ENCODE measurements at regions not wholly inside any gene's neighbourhood (a gene's known extent, or its start where the extent isn't known, plus 50 kb on each side); places are given as distances from the start of the nearest gene placed in this dataset.
"Not testable (repeated sequence)": the region's sequence is repeated elsewhere in the genome, so short reads cannot be mapped to it uniquely, and the experiment has no call there.

GRCh38 chr4:3967204-3967603, 201.0 kb downstream of the ADRA2C start:
- not testable (repeated sequence) for DNase-seq

GRCh38 chr4:3972626-3973025, 206.4 kb downstream of the ADRA2C start:
- not testable (repeated sequence) for DNase-seq

- DNase-seq, result not testable (repeated sequence)
Measured at GRCh38 chr4:3973581-3974200, 207.5 kb downstream of the ADRA2C start.

DNA sequence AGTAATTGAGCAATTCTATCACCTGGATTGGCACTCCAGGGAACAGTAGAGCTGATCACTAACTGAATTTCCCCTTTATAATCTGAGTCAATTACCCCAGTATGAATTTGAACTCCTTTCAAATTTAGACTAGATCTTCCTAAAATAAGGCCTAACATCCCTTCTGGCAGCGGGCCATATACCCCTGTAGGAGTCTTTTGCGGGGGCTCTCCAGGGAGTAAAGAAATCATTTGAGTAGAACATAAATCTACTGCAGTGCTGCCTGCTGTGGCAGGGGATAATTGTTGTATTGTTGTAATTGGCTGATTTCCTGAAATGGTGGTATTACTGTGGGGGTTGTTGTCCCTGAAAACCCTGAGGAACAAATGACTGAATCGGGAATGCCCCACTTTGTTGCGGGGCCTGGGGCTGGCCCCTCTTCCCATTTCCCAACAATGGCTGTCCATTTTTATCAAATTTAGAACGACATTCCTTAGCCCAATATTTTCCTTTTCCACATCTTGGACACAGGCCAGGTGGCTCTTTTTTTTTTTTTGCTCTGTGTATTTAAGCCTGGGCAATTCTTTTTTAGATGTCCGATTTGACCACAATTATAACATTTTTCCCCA, 217.4 kb downstream of the ADRA2C start:
- not testable (repeated sequence) for DNase-seq

DNA sequence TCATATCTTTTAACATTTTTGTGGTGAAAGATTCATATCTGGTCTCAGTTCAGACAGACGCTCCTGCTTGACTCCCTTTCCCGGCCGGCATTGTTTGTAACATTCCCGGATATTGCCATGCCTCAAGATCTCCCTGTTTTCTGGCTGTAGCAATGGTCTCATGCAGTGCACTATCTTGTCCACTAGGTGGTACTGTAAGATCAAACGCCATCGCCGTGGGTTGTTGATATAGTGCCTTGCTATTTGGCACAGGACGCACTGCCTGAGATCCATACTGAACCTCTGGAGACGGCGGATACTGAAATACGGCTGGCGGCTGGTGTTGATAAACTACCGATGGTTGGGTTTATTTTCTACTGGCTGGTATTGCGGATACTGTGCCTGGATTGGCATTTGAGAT, 218.6 kb downstream of the ADRA2C start:
- DNase-seq, result not testable (repeated sequence)

GRCh38 chr4:3986412-3986811, 220.2 kb downstream of the ADRA2C start:
- DNase-seq, result not testable (repeated sequence)

GRCh38 chr4:3997386-3997785, 229.3 kb downstream of the OTOP1 start:
- DNase-seq, result not testable (repeated sequence)

DNA sequence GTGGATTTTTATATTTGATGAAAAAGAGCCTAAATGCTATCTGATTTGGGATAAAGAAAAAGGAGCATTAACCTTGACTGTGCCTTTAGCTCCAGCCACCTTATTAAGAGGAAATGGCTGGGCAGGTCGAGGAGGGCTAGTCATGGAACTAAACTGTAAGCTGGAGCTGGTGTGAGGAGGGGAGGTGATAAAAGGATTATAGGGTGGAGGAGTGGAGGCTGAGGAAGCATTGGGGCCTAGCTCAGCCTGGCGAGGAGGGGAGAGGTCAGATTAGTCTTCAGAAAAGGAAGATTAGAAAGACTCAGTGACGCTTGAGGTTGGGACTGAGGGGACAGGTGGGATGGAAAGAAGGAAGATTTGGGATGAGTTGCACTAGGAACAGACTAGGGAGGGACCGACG, 222.7 kb downstream of the OTOP1 start:
- not testable (repeated sequence) for DNase-seq

GRCh38 chr4:4004702-4005101, 222.0 kb downstream of the OTOP1 start:
- DNase-seq, result not testable (repeated sequence)

DNA sequence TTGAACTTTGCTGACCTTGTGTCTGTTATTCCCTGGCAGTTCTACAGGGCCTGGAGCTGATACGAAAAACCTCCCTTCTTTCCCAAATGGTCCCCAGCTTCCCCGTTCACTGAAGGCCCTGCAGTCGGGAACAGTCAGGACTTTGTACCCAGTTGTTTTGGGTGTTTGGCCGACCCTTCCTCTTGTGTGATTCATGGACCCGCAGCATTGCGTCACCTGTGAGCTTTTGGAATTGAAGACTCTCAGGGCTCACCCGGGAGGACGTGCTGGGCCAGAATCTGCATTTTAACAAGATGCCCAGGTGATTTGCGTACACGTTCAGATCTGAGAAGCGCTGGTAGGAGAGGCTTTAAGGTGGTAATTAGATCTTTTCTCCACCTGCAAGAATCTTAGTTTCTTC, 220.4 kb downstream of the OTOP1 start:
- DNase-seq, result not testable (repeated sequence)

DNA sequence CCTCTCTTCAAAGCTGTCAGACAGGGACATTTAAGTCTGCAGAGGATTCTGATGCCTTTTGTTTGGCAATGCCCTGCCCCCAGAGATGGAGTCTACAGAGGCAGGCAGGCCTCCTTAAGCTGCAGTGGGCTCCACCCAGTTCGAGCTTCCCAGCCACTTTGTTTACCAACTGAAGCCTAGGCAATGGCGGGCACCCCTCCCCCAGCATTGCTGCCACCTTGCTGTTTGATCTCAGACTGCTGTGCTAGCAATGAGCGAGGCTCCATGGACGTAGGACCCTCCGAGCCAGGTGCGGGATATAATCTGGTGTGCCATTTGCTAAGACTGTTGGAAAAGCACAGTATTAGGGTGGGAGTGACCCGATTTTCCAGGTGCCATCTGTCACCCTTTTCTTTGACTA, 207.7 kb downstream of the OTOP1 start:
- not testable (repeated sequence) for DNase-seq

DNA sequence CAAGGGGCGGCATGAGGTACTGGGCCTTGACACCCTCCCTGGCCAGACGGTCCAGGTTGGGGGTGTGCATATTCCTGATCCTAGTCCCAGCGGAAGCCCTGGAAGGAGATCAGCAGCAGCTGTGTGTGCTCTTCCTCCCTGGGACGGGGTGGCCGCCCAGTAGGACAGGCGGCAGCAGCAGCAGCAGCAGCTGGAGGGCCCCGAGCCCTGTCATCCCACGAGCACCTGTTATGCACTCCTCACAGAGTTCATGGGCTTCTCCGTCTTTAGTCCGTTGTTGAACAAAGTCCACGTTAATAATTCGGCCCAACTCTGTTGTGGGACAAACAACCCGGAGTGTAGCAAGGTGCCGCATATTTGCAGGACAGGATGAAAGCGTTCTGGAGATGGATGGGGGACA, 205.6 kb downstream of the OTOP1 start:
- DNase-seq, result not testable (repeated sequence)

GRCh38 chr4:4026708-4027107, 200.0 kb downstream of the OTOP1 start:
- not testable (repeated sequence) for DNase-seq

- not testable (repeated sequence) for DNase-seq
Measured at GRCh38 chr4:4028752-4029151, 198.0 kb downstream of the OTOP1 start.

DNA sequence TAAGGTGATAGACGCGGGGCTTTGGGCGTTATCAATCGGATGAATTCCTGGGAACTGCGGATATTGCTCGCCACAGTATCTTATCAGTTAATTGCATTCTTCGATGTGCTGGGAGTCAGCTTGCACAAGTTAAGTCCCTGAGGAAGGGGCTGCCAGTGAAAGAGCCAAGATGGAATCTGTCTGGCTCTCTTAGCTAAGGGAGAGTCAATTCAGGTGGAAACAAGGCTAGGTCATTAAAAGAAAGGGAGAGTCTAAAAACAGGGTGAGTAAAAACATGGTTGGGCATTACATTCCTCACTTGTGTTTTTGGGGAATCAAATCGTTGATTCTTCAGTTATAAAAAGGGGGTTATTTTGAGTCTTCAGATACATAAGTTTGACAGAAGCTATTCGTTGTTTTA, 196.2 kb downstream of the OTOP1 start:
- DNase-seq, result not testable (repeated sequence)

- DNase-seq, result not testable (repeated sequence)
Measured at GRCh38 chr4:4031446-4032135, 195.1 kb downstream of the OTOP1 start.

DNA sequence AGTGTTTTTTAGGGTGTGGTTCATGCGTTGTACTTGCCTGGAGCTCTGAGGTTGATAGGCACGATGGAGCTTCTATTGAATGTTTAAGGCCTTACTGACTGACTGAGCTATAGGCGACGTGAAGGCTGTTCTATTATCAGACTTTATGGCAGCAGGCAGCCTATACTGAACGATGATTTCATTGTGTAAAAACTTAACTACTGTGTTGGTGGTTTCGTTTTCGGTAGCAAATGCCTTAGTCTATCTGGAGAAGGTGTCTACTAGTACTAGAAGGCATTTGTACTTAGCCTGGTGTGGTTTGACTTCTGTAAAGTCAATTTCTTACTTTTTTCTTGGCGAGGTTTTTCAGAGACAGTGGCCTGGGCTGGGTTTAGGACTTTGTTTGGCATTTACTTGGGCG, 194.4 kb downstream of the OTOP1 start:
- DNase-seq, result not testable (repeated sequence)

GRCh38 chr4:4032801-4033605, 193.7 kb downstream of the OTOP1 start:
- not testable (repeated sequence) for DNase-seq

DNA sequence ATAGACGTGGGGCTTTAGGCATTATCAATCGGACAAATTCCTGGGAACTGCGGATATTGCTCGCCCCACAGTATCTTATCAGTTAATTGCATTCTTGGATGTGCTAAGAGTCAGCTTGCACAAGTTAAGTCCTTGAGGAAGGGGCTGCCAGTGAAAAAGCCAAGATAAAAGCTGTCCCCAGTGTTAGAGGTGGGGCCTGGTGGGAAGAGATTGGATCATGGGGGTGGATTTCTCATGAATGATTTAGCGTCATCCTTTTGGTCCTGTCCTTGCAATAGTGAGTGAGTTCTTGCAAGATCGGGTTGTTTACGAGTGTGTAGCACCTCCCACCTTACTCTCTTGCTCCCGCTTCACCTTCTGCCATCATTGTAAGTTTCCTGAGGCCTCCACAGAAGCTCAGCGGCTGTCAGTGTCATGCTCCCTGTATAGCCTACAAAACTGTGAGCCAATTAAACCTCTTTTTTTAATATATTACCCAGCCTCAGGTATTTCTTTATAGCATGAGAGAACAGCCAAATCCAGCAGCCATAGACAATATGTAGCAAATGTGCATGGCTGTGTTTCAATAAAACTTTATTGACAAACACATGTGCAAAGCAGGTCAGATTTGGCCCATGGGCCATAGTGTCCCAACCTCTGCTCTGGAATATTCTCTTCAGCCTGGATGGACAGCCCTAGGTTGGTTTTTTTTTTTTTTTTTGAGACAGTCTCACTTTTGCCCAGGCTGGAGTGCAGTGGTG, 189.2 kb downstream of the OTOP1 start:
- not testable (repeated sequence) for DNase-seq

- not testable (repeated sequence) for DNase-seq
Measured at GRCh38 chr4:4045823-4046222, 180.9 kb downstream of the OTOP1 start.

DNA sequence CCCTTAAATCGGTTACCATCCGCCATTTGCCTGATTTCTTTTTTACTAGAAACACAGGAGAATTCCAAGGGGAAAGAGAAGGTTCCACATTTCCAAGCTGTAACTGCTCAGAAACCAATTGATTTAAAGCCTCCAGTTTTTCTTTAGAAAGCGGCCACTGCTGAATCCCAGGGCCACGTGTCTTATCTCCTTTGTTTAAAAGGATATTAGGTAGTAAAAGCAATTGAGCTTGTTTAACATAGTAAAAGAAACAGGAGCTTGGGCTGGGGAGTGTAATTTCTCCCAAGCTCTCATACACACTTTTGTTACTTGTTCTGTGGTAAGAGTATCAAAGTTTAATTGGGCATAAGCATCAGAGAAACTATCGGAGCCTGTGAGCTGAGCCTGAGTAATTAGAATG, 180.0 kb downstream of the OTOP1 start:
- DNase-seq, result not testable (repeated sequence)

- DNase-seq, result not testable (repeated sequence)
Measured at GRCh38 chr4:4047202-4047601, 179.5 kb downstream of the OTOP1 start.

Measured in GOT3 (cell line).